ENCODE measurements at regions not wholly inside any gene's neighbourhood (a gene's known extent, or its start where the extent isn't known, plus 50 kb on each side); places are given as distances from the start of the nearest gene placed in this dataset.

GRCh38 chr3:127483902-127484591 is 106.5 kb downstream of the TPRA1 start:
- TF ChIP-seq, protein P1, sequence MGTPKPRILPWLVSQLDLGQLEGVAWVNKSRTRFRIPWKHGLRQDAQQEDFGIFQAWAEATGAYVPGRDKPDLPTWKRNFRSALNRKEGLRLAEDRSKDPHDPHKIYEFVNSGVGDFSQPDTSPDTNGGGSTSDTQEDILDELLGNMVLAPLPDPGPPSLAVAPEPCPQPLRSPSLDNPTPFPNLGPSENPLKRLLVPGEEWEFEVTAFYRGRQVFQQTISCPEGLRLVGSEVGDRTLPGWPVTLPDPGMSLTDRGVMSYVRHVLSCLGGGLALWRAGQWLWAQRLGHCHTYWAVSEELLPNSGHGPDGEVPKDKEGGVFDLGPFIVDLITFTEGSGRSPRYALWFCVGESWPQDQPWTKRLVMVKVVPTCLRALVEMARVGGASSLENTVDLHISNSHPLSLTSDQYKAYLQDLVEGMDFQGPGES (IDR thresholded peaks at IDR 0.05; ENCODE audit: low read depth, low read length), result no peak
- no peak for TF ChIP-seq GATA2 (CRISPR knock-in tag; IDR thresholded peaks at IDR 0.05)
- TF ChIP-seq CTCF (IDR thresholded peaks at IDR 0.05), result no peak
- TF ChIP-seq TAF1 (IDR thresholded peaks at IDR 0.05; ENCODE audit: borderline replicate concordance, low read depth, low read length), result no peak
- TF ChIP-seq SIN3A (IDR thresholded peaks at IDR 0.05; ENCODE audit: borderline replicate concordance, low read depth, low read length), result no peak
- TF ChIP-seq POLR2AphosphoS5 (IDR thresholded peaks at IDR 0.05; ENCODE audit: low read depth, low read length), result no peak
- TF ChIP-seq FOSL2 (IDR thresholded peaks at IDR 0.05; ENCODE audit: borderline replicate concordance, low read depth), result no peak
- TF ChIP-seq TCF12 (IDR thresholded peaks at IDR 0.05), result no peak
- no peak for TF ChIP-seq MAX (IDR thresholded peaks at IDR 0.05; ENCODE audit: low read depth)
- TF ChIP-seq RXRA (IDR thresholded peaks at IDR 0.05; ENCODE audit: borderline replicate concordance, low read depth), result no peak
- TF ChIP-seq, protein P2, sequence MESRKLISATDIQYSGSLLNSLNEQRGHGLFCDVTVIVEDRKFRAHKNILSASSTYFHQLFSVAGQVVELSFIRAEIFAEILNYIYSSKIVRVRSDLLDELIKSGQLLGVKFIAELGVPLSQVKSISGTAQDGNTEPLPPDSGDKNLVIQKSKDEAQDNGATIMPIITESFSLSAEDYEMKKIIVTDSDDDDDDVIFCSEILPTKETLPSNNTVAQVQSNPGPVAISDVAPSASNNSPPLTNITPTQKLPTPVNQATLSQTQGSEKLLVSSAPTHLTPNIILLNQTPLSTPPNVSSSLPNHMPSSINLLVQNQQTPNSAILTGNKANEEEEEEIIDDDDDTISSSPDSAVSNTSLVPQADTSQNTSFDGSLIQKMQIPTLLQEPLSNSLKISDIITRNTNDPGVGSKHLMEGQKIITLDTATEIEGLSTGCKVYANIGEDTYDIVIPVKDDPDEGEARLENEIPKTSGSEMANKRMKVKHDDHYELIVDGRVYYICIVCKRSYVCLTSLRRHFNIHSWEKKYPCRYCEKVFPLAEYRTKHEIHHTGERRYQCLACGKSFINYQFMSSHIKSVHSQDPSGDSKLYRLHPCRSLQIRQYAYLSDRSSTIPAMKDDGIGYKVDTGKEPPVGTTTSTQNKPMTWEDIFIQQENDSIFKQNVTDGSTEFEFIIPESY (IDR thresholded peaks at IDR 0.05; ENCODE audit: borderline replicate concordance, low read depth), result no peak
- no peak for TF ChIP-seq ELF1 (IDR thresholded peaks at IDR 0.05)
- TF ChIP-seq JUND (IDR thresholded peaks at IDR 0.05), result no peak

Data from SK-N-SH (cell line).